MCF 10A (cell line): ENCODE measurements at regions not wholly inside any gene's neighbourhood (a gene's known extent, or its start where the extent isn't known, plus 50 kb on each side); places are given as distances from the start of the nearest gene placed in this dataset.
A peak's percentile ranks its signal among the peaks of the same experiment; 100 is the strongest.

ENCODE experiments used
- BruUV-seq: library from RNA; stranded (reverse); fragments of 400-500 nt; replicated peaks from 2 replicates; lab custom pipeline; 2021; lab: Mats Ljungman, UMichigan
- CTCF ChIA-PET: fragments of 300-600 bp; sonication (Branson Sonifier 250); formaldehyde crosslinking; extraction: SDS; loops from one replicate; lab custom pipeline; 2021; ENCODE audit warnings: antibody characterized with exemption, inconsistent platforms; lab: Yijun Ruan, JAX
- POLR2A ChIA-PET: fragments of 300-600, 350-650 bp; sonication (Branson Sonifier 250); formaldehyde crosslinking; extraction: SDS; loops from one replicate; lab custom pipeline; 2020; ENCODE audit warnings: antibody characterized with exemption, inconsistent platforms; lab: Yijun Ruan, JAX
- DNase-seq: peaks from one replicate; pipeline ENCODE4 v3.0.0-alpha.2; 2018; ENCODE audit not compliant: unreplicated experiment
- H3K27ac Mint-ChIP-seq: one replicate; pipeline ENCODE4 v1.8.0; 2022; ENCODE audit warnings: mild to moderate bottlenecking, low read depth, mixed read lengths; ENCODE audit not compliant: unreplicated experiment
- H3K27me3 Mint-ChIP-seq: one replicate; pipeline ENCODE4 v1.8.0; 2022; ENCODE audit warnings: mixed read lengths; ENCODE audit not compliant: insufficient read depth, unreplicated experiment
- H3K36me3 Mint-ChIP-seq: one replicate; pipeline ENCODE4 v1.8.0; 2022; ENCODE audit warnings: mild to moderate bottlenecking, moderate library complexity, mixed read lengths; ENCODE audit not compliant: insufficient read depth, unreplicated experiment
- H3K4me1 Mint-ChIP-seq: one replicate; pipeline ENCODE4 v1.8.0; 2022; ENCODE audit warnings: mixed read lengths; ENCODE audit not compliant: insufficient read depth, unreplicated experiment
- H3K4me3 Mint-ChIP-seq: one replicate; pipeline ENCODE4 v1.8.0; 2022; ENCODE audit warnings: mild to moderate bottlenecking, moderate library complexity, mixed read lengths; ENCODE audit not compliant: unreplicated experiment
- H3K9me3 Mint-ChIP-seq: one replicate; pipeline ENCODE4 v1.8.0; 2022; ENCODE audit warnings: mixed read lengths; ENCODE audit not compliant: unreplicated experiment
- CTCF ChIP-seq: fragments of 200-600 bp; IDR thresholded peaks from one replicate; pipeline ENCODE4 v1.8.0; 2022; ENCODE audit warnings: antibody characterized with exemption, mild to moderate bottlenecking; ENCODE audit not compliant: unreplicated experiment
- intact Hi-C: fragments of 100-400 bp; cut with micrococcal nuclease; formaldehyde crosslinking; loops from 2 replicates; pipeline ENCODE4 v1.14.1; 2022

GRCh38 chr2:23302591-23302990 lies 82.4 kb upstream of the KLHL29 start:
- BruUV-seq = no TSS peak
- intact Hi-C loops = no loop called here
- H3K36me3 Mint-ChIP-seq = no peaks in the 10 kb centered on the region
- H3K9me3 Mint-ChIP-seq = no peaks in the 10 kb centered on the region
- no peak for TF ChIP-seq CTCF
- peaks cover 64% of the 10 kb centered on the region for H3K27me3 Mint-ChIP-seq
- H3K4me1 Mint-ChIP-seq = no peaks in the 10 kb centered on the region
- ChIA-PET CTCF (no interaction called here), POLR2A (no interaction called here)
- no peak overlapping the region for H3K4me3 Mint-ChIP-seq
- H3K27ac Mint-ChIP-seq = no peak overlapping the region
- DNase-seq = no peak

GRCh38 chr2:23306401-23306800 lies 78.6 kb upstream of the KLHL29 start:
- intact Hi-C loops = no loop called here
- no TSS peak for BruUV-seq
- Mint-ChIP-seq H3K4me1 (no peaks in the 10 kb centered on the region), H3K9me3 (no peaks in the 10 kb centered on the region), H3K27me3 (peaks cover 71% of the 10 kb centered on the region), H3K36me3 (no peaks in the 10 kb centered on the region), H3K4me3 (no peak overlapping the region), H3K27ac (no peak overlapping the region)
- POLR2A ChIA-PET = no interaction called here
- no peak for TF ChIP-seq CTCF
- CTCF ChIA-PET = no interaction called here
- DNase-seq = no peak

- CTCF ChIA-PET = interaction anchor here (1.4 kb wide), 1 partner anchor 9 kb away, joined by 3 read pairs; no protein-coding TSS in a partner anchor
- BruUV-seq = no TSS peak
- POLR2A ChIA-PET = no interaction called here
- Mint-ChIP-seq H3K4me1 (no peaks in the 10 kb centered on the region), H3K27me3 (peaks cover 67% of the 10 kb centered on the region), H3K36me3 (peaks cover 6% of the 10 kb centered on the region), H3K9me3 (no peaks in the 10 kb centered on the region), H3K4me3 (no peak overlapping the region), H3K27ac (no peak overlapping the region)
- intact Hi-C loops = no loop called here
- no peak for TF ChIP-seq CTCF
- no peak for DNase-seq
These were observed 73.8 kb upstream of the KLHL29 start for GRCh38 chr2:23311186-23311585.

- ChIA-PET POLR2A (no interaction called here), CTCF (interaction anchor here (0.7 kb wide), 1 partner anchor 20 kb away, joined by 3 read pairs; no protein-coding TSS in a partner anchor)
- peak; percentile 46 for TF ChIP-seq CTCF
- intact Hi-C loops = no loop called here
- BruUV-seq = no TSS peak
- peak; percentile 4 for DNase-seq
- Mint-ChIP-seq H3K4me3 (no peak overlapping the region), H3K9me3 (no peaks in the 10 kb centered on the region), H3K36me3 (peaks cover 6% of the 10 kb centered on the region), H3K27ac (no peak overlapping the region), H3K27me3 (peaks cover 68% of the 10 kb centered on the region), H3K4me1 (no peaks in the 10 kb centered on the region)
These were observed 71.9 kb upstream of the KLHL29 start for GRCh38 chr2:23312996-23313606.
